PC-3 (cell line): ENCODE measurements at regions not wholly inside any gene's neighbourhood (a gene's known extent, or its start where the extent isn't known, plus 50 kb on each side); places are given as distances from the start of the nearest gene placed in this dataset.

Source experiments
- CTCF ChIP-seq: fragments of 300-600 bp; sonication (generic); conservative IDR thresholded peaks from 2 replicates; pipeline ENCODE4 v1.5.1; 2017; ENCODE audit warnings: antibody characterized with exemption, low read depth, mild to moderate bottlenecking, low read length
- EZH2phosphoT487 ChIP-seq: fragments of 300-600 bp; sonication (generic); IDR thresholded peaks from 2 replicates; pipeline ENCODE4 v1.6.1; 2018; ENCODE audit warnings: mild to moderate bottlenecking, antibody characterized with exemption, low read length, borderline replicate concordance

- TF ChIP-seq CTCF: no peak
- TF ChIP-seq EZH2phosphoT487: no peak
Measured at GRCh38 chr2:185066128-185066527, 467.8 kb downstream of the ZNF804A start.
